ENCODE measurements at regions not wholly inside any gene's neighbourhood (a gene's known extent, or its start where the extent isn't known, plus 50 kb on each side); places are given as distances from the start of the nearest gene placed in this dataset.

- Histone ChIP-seq H3K79me2 (replicated peaks; ENCODE audit: insufficient read depth, low read length) (no peaks in the 10 kb centered on the region), H3K9me3 (ENCODE audit: low read length) (no peaks in the 10 kb centered on the region), H3K9ac (ENCODE audit: low read length) (no peak overlapping the region), H3K4me3 (ENCODE audit: low read length) (no peak overlapping the region), H3K27ac (ENCODE audit: low read length) (no peak overlapping the region), H3K4me2 (ENCODE audit: low read length) (no peak overlapping the region), H3F3A (ENCODE audit: insufficient read depth, low read length, poor library complexity, severe bottlenecking) (no peaks in the 10 kb centered on the region), H2AFZ (ENCODE audit: low read depth, low read length) (no peak overlapping the region), H3K36me3 (ENCODE audit: insufficient read depth, low read length) (no peaks in the 10 kb centered on the region), H4K20me1 (ENCODE audit: insufficient read depth) (no peaks in the 10 kb centered on the region), H3K9me2 (ENCODE audit: insufficient read depth, low read length) (no peaks in the 10 kb centered on the region), H3K27me3 (ENCODE audit: insufficient read depth, low read depth, low read length) (no peaks in the 10 kb centered on the region)
- TF ChIP-seq REST (IDR thresholded peaks at IDR 0.05; ENCODE audit: borderline replicate concordance) (no peak), MXI1 (conservative IDR thresholded peaks at IDR 0.05; ENCODE audit: poor library complexity, severe bottlenecking) (no peak), EP300 (conservative IDR thresholded peaks at IDR 0.05; ENCODE audit: poor library complexity, severe bottlenecking) (no peak), CTCF (IDR thresholded peaks at IDR 0.05; ENCODE audit: poor library complexity, severe bottlenecking) (no peak), RAD21 (conservative IDR thresholded peaks at IDR 0.05) (no peak), POLR2AphosphoS5 (IDR thresholded peaks at IDR 0.05) (no peak), SMC3 (conservative IDR thresholded peaks at IDR 0.05; ENCODE audit: poor library complexity) (no peak), EZH2 (IDR thresholded peaks at IDR 0.05; ENCODE audit: borderline replicate concordance, insufficient read depth, low read length, poor library complexity, severe bottlenecking) (no peak), TAF1 (IDR thresholded peaks at IDR 0.05; ENCODE audit: low read depth) (no peak)
Measured at GRCh38 chr4:53859305-53859704, 205.1 kb downstream of the CHIC2 start.

GRCh38 chr4:53858744-53859143 lies 205.7 kb downstream of the CHIC2 start:
- TF ChIP-seq EP300 (conservative IDR thresholded peaks at IDR 0.05; ENCODE audit: poor library complexity, severe bottlenecking): no peak
- TF ChIP-seq CTCF (IDR thresholded peaks at IDR 0.05; ENCODE audit: poor library complexity, severe bottlenecking): no peak
- TF ChIP-seq POLR2AphosphoS5 (IDR thresholded peaks at IDR 0.05): no peak
- no peak for TF ChIP-seq RAD21 (conservative IDR thresholded peaks at IDR 0.05)
- no peak for TF ChIP-seq EZH2 (IDR thresholded peaks at IDR 0.05; ENCODE audit: borderline replicate concordance, insufficient read depth, low read length, poor library complexity, severe bottlenecking)
- no peak for TF ChIP-seq TAF1 (IDR thresholded peaks at IDR 0.05; ENCODE audit: low read depth)
- H3K79me2 ChIP-seq (replicated peaks; ENCODE audit: insufficient read depth, low read length): no peaks in the 10 kb centered on the region
- H4K20me1 ChIP-seq (ENCODE audit: insufficient read depth): no peaks in the 10 kb centered on the region
- H2AFZ ChIP-seq (ENCODE audit: low read depth, low read length): no peak overlapping the region
- H3K9me2 ChIP-seq (ENCODE audit: insufficient read depth, low read length): no peaks in the 10 kb centered on the region
- H3K4me3 ChIP-seq (ENCODE audit: low read length): no peak overlapping the region
- H3K9me3 ChIP-seq (ENCODE audit: low read length): no peaks in the 10 kb centered on the region
- H3K4me2 ChIP-seq (ENCODE audit: low read length): no peak overlapping the region
- no peaks in the 10 kb centered on the region for H3K27me3 ChIP-seq (ENCODE audit: insufficient read depth, low read depth, low read length)
- H3K9ac ChIP-seq (ENCODE audit: low read length): no peak overlapping the region
- H3K27ac ChIP-seq (ENCODE audit: low read length): no peak overlapping the region
- no peaks in the 10 kb centered on the region for H3F3A ChIP-seq (ENCODE audit: insufficient read depth, low read length, poor library complexity, severe bottlenecking)
- H3K36me3 ChIP-seq (ENCODE audit: insufficient read depth, low read length): no peaks in the 10 kb centered on the region
